H1 (cell line): ENCODE measurements at regions not wholly inside any gene's neighbourhood (a gene's known extent, or its start where the extent isn't known, plus 50 kb on each side); places are given as distances from the start of the nearest gene placed in this dataset.

Experiments
- TF ChIP-seq, protein P1 (sequence below), 3 experiments: IDR thresholded peaks; 1 replicate in 2 of 3; 2 replicates in 1 of 3; pipeline versions ENCODE4 v1.5.1 to v1.6.1; 2011; ENCODE audit warnings: low read length in 3 of 3, mild to moderate bottlenecking in 3 of 3, inconsistent platforms in 2 of 3, low read depth in 1 of 3, moderate library complexity in 1 of 3; ENCODE audit not compliant: insufficient read depth in 1 of 3; ENCODE audit errors: control extremely low read depth in 1 of 3
- TF ChIP-seq, protein P2 (sequence below): IDR thresholded peaks from 2 replicates; pipeline ENCODE4 v1.6.1; 2012; ENCODE audit warnings: inconsistent platforms

DNA sequence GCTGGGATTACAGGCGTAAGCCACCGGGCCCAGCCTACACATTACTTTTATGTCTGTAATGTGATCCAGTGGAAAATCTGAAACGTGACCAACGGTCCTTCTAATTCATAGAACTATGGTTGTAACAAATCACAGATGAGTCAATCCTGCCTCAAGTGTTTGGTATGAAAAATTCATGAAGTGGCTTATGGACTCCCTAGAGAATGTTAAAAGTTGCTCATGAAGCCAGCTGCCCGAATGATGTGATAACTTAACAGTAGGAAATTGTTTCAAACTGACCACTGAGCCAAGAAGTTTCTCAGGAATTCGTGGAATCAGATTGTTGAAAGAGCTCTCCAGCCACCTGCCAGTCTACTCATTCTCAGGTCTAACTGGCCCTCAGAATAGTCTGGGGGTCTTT is 59.4 kb upstream of the FARP1 start (continued):
- TF ChIP-seq, protein P1, sequence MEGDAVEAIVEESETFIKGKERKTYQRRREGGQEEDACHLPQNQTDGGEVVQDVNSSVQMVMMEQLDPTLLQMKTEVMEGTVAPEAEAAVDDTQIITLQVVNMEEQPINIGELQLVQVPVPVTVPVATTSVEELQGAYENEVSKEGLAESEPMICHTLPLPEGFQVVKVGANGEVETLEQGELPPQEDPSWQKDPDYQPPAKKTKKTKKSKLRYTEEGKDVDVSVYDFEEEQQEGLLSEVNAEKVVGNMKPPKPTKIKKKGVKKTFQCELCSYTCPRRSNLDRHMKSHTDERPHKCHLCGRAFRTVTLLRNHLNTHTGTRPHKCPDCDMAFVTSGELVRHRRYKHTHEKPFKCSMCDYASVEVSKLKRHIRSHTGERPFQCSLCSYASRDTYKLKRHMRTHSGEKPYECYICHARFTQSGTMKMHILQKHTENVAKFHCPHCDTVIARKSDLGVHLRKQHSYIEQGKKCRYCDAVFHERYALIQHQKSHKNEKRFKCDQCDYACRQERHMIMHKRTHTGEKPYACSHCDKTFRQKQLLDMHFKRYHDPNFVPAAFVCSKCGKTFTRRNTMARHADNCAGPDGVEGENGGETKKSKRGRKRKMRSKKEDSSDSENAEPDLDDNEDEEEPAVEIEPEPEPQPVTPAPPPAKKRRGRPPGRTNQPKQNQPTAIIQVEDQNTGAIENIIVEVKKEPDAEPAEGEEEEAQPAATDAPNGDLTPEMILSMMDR (IDR thresholded peaks at IDR 0.05; ENCODE audit: control extremely low read depth in 1 of 3, insufficient read depth in 1 of 3, low read depth in 1 of 3, low read length in 3 of 3) = no peak
- TF ChIP-seq, protein P2, sequence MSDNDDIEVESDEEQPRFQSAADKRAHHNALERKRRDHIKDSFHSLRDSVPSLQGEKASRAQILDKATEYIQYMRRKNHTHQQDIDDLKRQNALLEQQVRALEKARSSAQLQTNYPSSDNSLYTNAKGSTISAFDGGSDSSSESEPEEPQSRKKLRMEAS = no peak
- TF ChIP-seq, all 59 proteins: peak for 0
